Stimulated activated naive CD4-positive, alpha-beta T cell (primary cell): ENCODE measurements at regions not wholly inside any gene's neighbourhood (a gene's known extent, or its start where the extent isn't known, plus 50 kb on each side); places are given as distances from the start of the nearest gene placed in this dataset.
A peak's percentile ranks its signal among the peaks of the same experiment; 100 is the strongest.
"Not testable (repeated sequence)": the region's sequence is repeated elsewhere in the genome, so short reads cannot be mapped to it uniquely, and the experiment has no call there.

Experiments used
- DNase-seq, 6 experiments: peaks; one replicate each; lab custom pipeline; 2025; lab: John Stamatoyannopoulos, UW

GRCh38 chr6:27106382-27106781, 141.1 kb upstream of the PRSS16 start:
- no peak for DNase-seq

DNA sequence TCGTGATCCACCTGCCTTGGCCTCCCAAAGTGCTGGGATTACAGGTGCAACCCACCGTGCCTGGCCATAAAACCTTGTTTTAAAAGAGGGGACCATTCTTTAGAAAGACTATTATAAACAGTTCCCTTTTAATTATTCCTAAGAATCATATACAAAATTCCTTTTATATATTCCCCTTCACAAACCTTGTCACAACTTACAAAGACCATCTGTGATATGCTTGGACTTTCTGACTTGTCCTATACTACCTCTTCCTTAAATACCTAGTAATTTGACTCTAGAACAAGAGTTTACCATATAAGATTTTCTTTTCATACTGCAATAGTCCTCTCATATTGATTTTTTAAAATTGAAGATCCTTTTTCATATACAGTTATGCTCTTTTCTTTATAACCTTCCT, 135.8 kb upstream of the PRSS16 start:
- DNase-seq = no peak

DNA sequence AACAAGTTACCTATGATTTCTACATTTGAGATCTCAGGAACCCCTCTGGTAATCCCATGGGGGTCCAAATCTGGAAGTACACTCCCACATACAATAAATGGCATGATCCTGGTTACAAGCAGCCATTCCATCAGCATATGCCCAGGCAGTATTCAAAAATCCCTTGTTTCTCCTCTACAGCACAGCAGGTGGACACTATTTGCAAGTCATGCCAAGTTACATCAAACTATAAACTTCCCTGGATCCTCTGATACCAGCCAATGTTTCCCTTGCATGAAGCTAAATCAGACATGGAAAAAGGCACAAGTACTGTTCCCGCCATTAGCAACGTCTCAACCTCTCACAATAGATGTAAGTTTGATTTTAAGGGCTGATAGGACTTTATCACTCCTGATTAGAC, 134.5 kb upstream of the PRSS16 start:
- no peak for DNase-seq

DNA sequence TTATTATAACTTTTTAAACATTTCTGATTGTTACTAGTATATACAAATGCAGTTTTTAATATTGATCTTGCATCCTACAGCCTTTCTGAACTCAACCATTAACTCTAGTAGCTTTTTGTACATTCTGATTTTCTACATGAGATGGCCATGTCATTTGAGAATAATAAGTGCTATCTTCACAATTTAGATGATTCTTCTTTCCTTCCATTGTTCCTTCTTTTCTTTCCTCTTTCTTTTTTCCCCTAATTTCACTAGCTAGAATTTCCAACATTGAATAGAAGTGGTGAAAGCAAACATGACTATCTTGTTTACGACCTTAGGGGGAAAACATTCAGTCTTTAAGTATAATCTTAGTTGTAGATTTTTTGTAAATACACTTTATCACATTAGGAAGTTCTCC, 128.2 kb upstream of the PRSS16 start:
- DNase-seq = no peak

DNA sequence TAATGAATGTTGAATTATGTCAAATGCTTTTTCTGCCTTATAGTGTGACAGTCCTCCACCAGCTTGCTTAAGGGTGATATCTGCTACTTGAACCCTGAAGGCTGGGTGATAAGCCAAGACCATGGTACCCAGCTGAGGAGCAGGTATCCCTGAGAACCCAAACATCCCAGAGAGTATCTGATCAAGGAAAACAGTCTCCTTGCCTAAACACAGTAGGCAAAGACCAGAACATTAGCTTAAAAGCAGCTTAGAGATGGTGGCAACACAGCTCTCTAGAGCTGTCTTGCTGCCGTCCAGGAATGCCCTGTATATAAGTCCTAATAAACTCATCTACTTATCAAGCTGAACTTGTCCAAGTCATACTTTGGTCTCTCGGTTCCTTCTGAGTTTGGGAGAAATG, 127.7 kb upstream of the PRSS16 start:
- DNase-seq = no peak

- DNase-seq = no peak
These were observed 125.9 kb upstream of the PRSS16 start for GRCh38 chr6:27121640-27122039.

GRCh38 chr6:27124252-27124657, 123.2 kb upstream of the PRSS16 start:
- no peak for DNase-seq

DNA sequence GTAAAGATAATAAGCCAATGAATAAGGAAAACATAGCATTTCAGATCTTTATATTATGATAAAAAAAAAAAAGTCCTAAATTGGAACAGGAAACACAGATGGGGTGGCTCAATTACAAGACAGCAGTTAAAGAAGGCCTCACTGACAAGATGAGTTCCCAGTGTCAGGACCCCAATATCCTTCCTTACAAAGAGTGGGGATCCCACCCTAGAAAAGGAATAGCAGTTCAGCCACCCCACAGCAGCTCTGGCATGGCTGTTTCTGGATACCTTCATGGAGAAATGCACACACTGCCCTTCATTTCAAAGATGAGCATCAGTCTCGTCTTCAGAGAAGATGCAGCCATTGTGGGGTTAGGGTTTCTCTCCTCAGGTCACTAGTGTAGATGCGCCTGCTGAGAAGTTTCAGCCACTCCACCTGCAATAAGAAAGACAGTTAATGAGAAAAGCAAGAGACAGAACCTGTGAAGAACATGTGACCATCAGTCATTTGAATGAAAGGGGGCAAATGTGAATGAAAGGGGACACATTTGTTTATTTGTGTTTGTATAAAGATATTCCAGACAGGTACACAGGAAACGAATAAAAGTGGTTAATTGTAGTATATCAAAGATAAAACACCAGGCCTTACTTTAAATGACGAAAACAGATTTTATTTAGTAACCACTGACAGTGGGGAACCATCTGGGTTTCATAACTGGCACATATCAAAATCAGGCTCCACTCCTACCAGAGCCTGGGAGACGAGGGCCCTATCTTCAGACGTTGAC, 121.3 kb upstream of the PRSS16 start:
- no peak for DNase-seq

DNA sequence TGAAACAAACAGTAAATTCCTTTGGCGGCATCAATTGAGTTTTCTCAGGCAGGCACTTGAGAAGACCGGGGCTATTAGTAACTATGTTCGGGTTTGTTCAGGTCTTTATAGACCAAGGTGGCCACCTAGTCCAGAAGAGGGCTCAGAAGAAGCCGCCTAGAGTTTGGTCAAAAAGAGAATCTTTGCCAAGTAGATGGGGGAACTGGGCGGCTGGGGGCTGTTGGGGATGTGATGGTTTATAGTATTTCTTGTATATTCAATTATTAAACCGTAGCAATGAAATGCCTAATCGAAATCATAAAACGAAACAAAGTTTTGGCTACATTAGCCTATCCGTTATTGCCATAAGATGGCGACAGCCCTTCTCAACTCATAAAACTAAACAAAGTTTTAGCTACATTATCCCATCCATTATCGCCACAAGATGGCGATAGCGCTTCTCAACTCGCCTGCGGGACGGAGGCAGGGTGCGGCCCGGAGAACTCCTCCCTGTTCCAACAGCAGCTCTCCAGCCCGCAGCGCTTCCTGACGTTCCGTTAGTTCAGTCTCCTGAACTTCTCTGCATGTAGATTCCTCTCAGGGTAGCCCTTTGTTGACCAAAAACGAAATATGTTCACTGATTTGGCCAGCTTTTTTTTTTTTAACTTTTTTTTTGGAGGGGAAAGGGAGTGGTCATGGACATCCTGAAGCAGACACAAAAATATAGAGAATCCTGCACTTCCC, 120.5 kb upstream of the PRSS16 start:
- peak; percentile 49 to 80 (median 72) for DNase-seq

- DNase-seq = not testable (repeated sequence)
These were observed 119.6 kb upstream of the PRSS16 start for GRCh38 chr6:27127874-27128273.

GRCh38 chr6:27128311-27129094, 119.0 kb upstream of the PRSS16 start:
- no peak for DNase-seq

- DNase-seq = no peak
These were observed 118.2 kb upstream of the PRSS16 start for GRCh38 chr6:27129095-27129815.

GRCh38 chr6:27129917-27130316, 117.6 kb upstream of the PRSS16 start:
- DNase-seq = no peak

DNA sequence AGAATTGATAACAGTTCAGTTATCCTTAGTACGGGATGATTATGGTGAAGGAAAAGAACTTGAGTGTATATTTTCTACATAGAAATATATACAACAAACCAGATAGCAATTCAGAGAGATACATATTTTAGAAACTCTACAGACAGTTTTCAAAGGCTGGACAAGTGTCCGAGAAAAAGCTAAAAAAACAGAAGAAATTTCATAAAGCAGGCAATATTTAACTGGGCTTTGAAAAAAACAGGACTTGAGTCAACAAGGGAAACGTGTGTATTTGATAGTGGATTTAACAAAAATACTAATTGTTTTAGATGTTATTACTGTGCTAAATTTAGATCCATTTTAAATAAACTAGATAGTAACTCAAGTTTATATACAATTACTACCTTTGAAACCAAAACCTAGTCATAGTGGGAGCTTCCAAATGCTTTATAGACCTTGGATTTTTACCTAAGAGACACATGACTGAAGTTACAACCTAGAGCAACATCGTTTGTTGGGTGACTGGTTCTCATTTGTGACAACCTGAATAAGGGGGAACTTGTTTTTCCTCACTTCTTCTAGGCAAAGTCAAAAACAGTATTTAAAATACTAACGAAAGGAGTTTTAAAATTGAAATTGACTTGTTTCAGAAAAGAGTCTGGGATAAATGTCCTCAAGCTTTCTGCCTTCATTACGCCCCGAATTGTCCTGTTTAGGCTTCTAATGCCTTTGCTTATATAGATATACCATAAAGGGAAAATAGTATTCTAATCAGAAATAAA, 116.7 kb upstream of the PRSS16 start:
- no peak for DNase-seq

- not testable (repeated sequence) for DNase-seq
These were observed 115.3 kb upstream of the PRSS16 start for GRCh38 chr6:27132282-27132531.

DNA sequence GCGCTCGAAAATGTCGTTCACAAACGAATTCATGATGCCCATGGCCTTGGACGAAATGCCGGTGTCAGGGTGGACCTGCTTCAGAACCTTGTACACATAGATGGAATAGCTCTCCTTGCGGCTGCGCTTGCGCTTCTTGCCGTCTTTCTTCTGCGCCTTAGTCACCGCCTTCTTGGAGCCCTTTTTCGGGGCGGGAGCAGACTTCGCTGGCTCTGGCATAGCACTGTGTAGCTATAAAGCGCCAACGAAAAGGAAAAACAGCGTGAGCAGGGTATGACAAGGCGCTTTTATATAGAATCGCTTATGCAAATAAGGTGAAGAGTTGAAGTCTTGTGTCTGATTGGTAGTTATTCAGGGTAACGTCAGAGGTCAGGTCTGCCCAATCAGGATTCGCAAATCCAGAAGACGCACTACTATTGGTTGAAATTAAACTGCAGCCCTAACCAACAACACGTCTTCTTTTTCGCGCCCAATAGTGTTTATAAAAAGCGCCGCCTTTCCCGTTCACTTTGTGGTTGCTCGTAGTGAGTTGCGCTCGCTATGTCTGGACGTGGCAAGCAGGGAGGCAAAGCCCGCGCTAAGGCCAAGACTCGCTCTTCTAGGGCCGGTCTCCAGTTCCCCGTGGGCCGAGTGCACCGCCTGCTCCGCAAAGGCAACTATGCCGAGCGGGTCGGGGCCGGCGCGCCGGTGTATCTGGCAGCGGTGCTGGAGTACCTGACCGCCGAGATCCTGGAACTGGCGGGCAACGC, 114.8 kb upstream of the PRSS16 start:
- peak; percentile 89 to 99 (median 96) for DNase-seq

DNA sequence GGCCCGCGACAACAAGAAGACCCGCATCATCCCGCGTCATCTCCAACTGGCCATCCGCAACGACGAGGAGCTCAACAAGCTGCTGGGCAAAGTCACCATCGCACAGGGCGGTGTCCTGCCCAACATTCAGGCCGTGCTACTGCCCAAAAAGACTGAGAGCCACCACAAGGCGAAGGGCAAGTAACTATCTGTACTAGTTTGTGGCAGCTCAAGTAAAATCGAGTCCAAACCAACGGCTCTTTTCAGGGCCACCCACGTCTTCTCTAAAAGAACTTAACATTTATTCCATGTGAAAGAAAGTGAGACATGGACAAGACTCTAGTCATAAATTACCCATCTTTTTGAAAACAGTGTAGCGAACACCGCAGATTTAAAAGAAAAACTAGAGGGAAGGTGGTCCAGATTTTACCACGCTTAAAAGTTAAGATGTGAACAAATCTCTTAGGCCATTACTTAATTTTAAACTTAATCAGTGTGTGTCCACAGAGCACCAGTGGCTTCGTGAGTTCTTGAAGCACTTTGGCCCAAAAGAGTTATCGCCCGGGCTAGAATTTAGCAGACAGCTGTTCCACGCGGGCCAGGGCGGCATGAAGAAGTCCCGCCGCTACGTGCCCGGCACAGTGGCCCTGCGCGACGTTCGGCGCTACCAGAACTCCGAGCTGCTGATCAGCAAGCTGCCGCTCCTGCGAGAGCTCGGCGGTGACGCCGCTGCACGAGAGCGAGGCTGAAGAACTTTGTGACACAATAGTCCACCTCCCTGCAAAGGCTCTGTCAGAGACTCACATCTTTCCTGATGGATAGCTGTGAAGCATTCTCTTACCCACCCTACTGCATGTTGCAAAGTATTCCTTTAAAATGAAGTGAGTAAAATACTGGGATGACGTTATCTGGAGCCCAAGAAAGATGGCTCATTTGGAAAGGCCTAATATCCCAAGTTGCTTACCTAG, 113.9 kb upstream of the PRSS16 start:
- peak; percentile 46 to 78 (median 68) for DNase-seq

DNA sequence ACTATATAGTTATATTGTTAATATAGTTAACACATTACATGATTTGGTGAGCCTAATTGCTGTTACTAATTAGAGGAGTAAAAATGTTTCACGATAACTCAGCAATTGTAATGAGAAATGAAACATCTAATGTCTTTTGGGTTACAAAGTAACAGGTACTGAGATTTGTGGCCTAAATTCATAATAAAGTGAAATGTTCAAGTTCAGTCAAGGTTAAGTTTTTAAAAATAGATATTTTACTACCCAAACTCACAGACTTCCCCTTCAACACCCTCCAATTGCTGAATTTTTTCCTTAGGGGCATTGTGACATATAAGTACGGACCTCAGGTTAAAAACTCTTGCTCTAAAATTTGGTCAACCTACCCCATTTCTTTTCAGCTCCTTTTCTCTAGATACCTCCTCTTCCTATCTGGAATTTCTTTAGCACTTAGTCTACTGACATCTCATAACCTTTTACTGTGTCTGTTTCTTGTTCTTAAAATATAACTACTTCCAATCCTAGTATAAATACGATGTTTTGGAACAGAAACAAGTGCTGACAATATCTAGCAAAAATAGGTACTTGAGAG, 112.3 kb upstream of the PRSS16 start:
- DNase-seq = no peak

DNA sequence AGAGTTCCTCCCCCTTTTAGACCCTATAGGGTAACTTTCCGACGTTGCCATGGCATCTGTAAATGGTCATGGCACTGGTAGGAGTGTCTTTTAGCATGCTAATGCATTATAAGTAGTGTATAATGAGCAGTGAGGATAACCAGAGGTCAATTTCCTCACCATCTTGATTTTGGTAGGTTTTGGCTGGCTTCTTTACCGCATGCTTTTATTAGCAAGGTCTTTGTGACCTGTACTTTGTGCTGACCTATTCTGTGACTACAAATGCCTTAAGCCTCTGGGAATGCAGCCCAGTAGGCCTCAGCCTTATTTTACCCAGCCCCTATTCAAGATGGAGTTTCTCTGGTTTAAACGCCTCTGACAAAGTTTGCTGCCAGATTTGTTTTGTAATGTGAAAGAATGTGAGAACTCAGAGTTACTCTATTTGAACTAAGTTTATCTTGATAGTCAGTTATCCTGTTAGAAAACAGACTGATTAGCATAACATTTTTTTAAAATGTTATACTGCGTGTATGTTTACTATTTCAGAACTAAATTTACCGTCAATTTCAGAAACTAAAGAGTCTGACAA, 111.3 kb upstream of the PRSS16 start:
- DNase-seq = no peak
